GM12878 (cell line): ENCODE measurements at regions not wholly inside any gene's neighbourhood (a gene's known extent, or its start where the extent isn't known, plus 50 kb on each side); places are given as distances from the start of the nearest gene placed in this dataset.

ENCODE experiments used
- ATAC-seq: fragments of 200-7000 bp; cut with Tn5 transposase; 3 replicates; pipeline ENCODE4 v1.9.1; 2020; ENCODE audit warnings: mild to moderate bottlenecking, moderate library complexity
- BruUV-seq: library from RNA; stranded (reverse); fragments of 400-500 nt; replicated peaks from 2 replicates; lab custom pipeline; 2021; lab: Mats Ljungman, UMichigan
- CTCF ChIA-PET: fragments of 300-600 bp; sonication (Branson Sonifier 250); formaldehyde crosslinking; extraction: SDS; loops from one replicate; lab custom pipeline; 2021; ENCODE audit warnings: inconsistent platforms; lab: Yijun Ruan, JAX
- POLR2A ChIA-PET: fragments of 350-600 bp; formaldehyde crosslinking; extraction: SDS; loops from one replicate; lab custom pipeline; 2021; ENCODE audit warnings: inconsistent platforms; lab: Charles Lee
- RAD21 ChIA-PET: fragments of 300-600 bp; sonication (Branson Sonifier 250); formaldehyde crosslinking; loops from one replicate; lab custom pipeline; 2023; ENCODE audit warnings: antibody characterized with exemption; ENCODE audit not compliant: unreplicated experiment; lab: Charles Lee
- SMC1A ChIA-PET: fragments of 300-600 bp; sonication (Branson Sonifier 250); formaldehyde crosslinking; loops from one replicate; lab custom pipeline; 2023; ENCODE audit not compliant: unreplicated experiment, uncharacterized antibody; lab: Charles Lee
- DNase-seq: peaks from one replicate; pipeline ENCODE4 v3.0.0-alpha.2; 2011; ENCODE audit warnings: low read depth, low spot score
- FAIRE-seq: peaks from 3 replicates; lab custom pipeline; 2011; peaks lifted over from hg19 to GRCh38; lab: Jason Lieb, UNC
- H2AFZ ChIP-seq: 2 replicates; pipeline ENCODE4 v1.6.0; 2011; ENCODE audit warnings: low read depth, low read length, control low read depth; ENCODE audit not compliant: control insufficient read depth
- H3K27ac ChIP-seq: 2 replicates; pipeline ENCODE4 v1.5.1; 2011; ENCODE audit warnings: control low read depth; ENCODE audit not compliant: control insufficient read depth, insufficient read depth
- H3K27me3 ChIP-seq, 2 experiments: replicated peaks in 1 of 2; 2 replicates each; pipeline versions ENCODE4 v1.6.0 to v1.6.1; 2011; ENCODE audit warnings: low read length in 1 of 2; ENCODE audit not compliant: control insufficient read depth in 2 of 2, insufficient read depth in 2 of 2
- H3K36me3 ChIP-seq, 2 experiments: 2 replicates each; pipeline ENCODE4 v1.5.1; 2011; ENCODE audit warnings: low read length in 1 of 2; ENCODE audit not compliant: control insufficient read depth in 2 of 2, insufficient read depth in 2 of 2
- H3K4me1 ChIP-seq: 2 replicates; pipeline ENCODE4 v1.6.1; 2011; ENCODE audit warnings: mild to moderate bottlenecking, low read length, moderate library complexity, mixed read lengths; ENCODE audit not compliant: control insufficient read depth, insufficient read depth
- H3K4me2 ChIP-seq: 2 replicates; pipeline ENCODE4 v1.6.0; 2011; ENCODE audit warnings: control low read depth; ENCODE audit not compliant: control insufficient read depth, insufficient read depth
- H3K4me3 ChIP-seq: fragments of 200-600 bp; sonication (generic); 2 replicates; pipeline ENCODE4 v1.5.1; 2016
- H3K79me2 ChIP-seq: 2 replicates; pipeline ENCODE4 v1.6.0; 2011; ENCODE audit warnings: low read length; ENCODE audit not compliant: control insufficient read depth, insufficient read depth
- H3K9ac ChIP-seq: 2 replicates; pipeline ENCODE4 v1.8.0; 2011; ENCODE audit warnings: low read length, control low read depth, mixed read lengths; ENCODE audit not compliant: control insufficient read depth, insufficient read depth
- H3K9me3 ChIP-seq: replicated peaks from 3 replicates; pipeline ENCODE4 v1.5.1; 2011; ENCODE audit warnings: mild to moderate bottlenecking, low read length; ENCODE audit not compliant: control insufficient read depth, insufficient read depth
- H4K20me1 ChIP-seq: 2 replicates; pipeline ENCODE4 v1.6.0; 2011; ENCODE audit not compliant: control insufficient read depth, insufficient read depth
- ATF2 ChIP-seq: IDR thresholded peaks from 2 replicates; pipeline ENCODE4 v1.6.1; 2012; ENCODE audit warnings: low read length, inconsistent platforms
- CUX1 ChIP-seq: IDR thresholded peaks from 2 replicates; pipeline ENCODE4 v1.6.1; 2012; ENCODE audit warnings: improper control_type of control experiment, low read depth, low read length; ENCODE audit not compliant: insufficient replicate concordance
- EED ChIP-seq: sonication (generic); IDR thresholded peaks from 2 replicates; pipeline ENCODE4 v1.6.1; 2016; ENCODE audit warnings: antibody characterized with exemption, low read depth
- HDAC2 ChIP-seq: fragments of 200-600 bp; sonication (generic); IDR thresholded peaks from 2 replicates; pipeline ENCODE4 v1.6.1; 2017
- KDM1A ChIP-seq: fragments of 200-600 bp; sonication (generic); IDR thresholded peaks from 2 replicates; pipeline ENCODE4 v1.6.1; 2016; ENCODE audit warnings: borderline replicate concordance
- MXI1 ChIP-seq: fragments of 150-350 bp; IDR thresholded peaks from 2 replicates; pipeline ENCODE4 v1.6.1; 2011; ENCODE audit warnings: low read depth, mild to moderate bottlenecking, inconsistent platforms, low read length, improper control_type of control experiment
- NR2C2 ChIP-seq: IDR thresholded peaks from 2 replicates; pipeline ENCODE4 v1.6.1; 2011; ENCODE audit warnings: borderline replicate concordance, low read depth; ENCODE audit not compliant: control insufficient read depth, insufficient read length
- PML ChIP-seq: IDR thresholded peaks from 2 replicates; pipeline ENCODE4 v1.6.1; 2012; ENCODE audit warnings: low read length, inconsistent platforms
- POLR2A ChIP-seq: IDR thresholded peaks from 2 replicates; pipeline ENCODE4 v1.6.1; 2011; ENCODE audit warnings: low read depth, mild to moderate bottlenecking, low read length
- POLR2AphosphoS2 ChIP-seq: IDR thresholded peaks from 2 replicates; pipeline ENCODE4 v1.6.1; 2011; ENCODE audit warnings: low read depth, mild to moderate bottlenecking, low read length, improper control_type of control experiment, moderate library complexity
- POLR2AphosphoS5 ChIP-seq: IDR thresholded peaks from 2 replicates; pipeline ENCODE4 v1.6.1; 2011; ENCODE audit warnings: mild to moderate bottlenecking, low read length, inconsistent platforms
- SIX5 ChIP-seq: IDR thresholded peaks from 2 replicates; pipeline ENCODE4 v1.6.1; 2011; ENCODE audit warnings: mild to moderate bottlenecking, low read depth, low read length, moderate library complexity; ENCODE audit not compliant: severe bottlenecking
- SREBF1 ChIP-seq: IDR thresholded peaks from 2 replicates; pipeline ENCODE4 v1.6.1; 2012; ENCODE audit warnings: mild to moderate bottlenecking, low read length
- TARDBP ChIP-seq: IDR thresholded peaks from 2 replicates; pipeline ENCODE4 v1.6.1; 2016; ENCODE audit warnings: borderline replicate concordance
- YY1 ChIP-seq: IDR thresholded peaks from 2 replicates; pipeline ENCODE4 v1.6.1; 2011; ENCODE audit warnings: low read depth, mild to moderate bottlenecking, low read length
- ZBED1 ChIP-seq: IDR thresholded peaks from 2 replicates; pipeline ENCODE4 v1.6.1; 2016; ENCODE audit warnings: borderline replicate concordance
- ZSCAN29 ChIP-seq: fragments of 450-650 bp; IDR thresholded peaks from 2 replicates; pipeline ENCODE4 v1.6.1; 2017; ENCODE audit warnings: mild to moderate bottlenecking, moderate library complexity
- WGBS: methylation state at CpG from one replicate; pipeline ENCODE4 v1.1.6; 2016; ENCODE audit warnings: low lambda C conversion rate; ENCODE audit not compliant: insufficient replicate concordance, insufficient coverage; ENCODE audit errors: missing lambda C conversion rate; 5-methylcytosine and 5-hydroxymethylcytosine counted together
- in situ Hi-C: fragments of 300-500 bp; cut with MboI; formaldehyde crosslinking; loops from 9 replicates; pipeline ENCODE4 v1.14.3; 2018; ENCODE audit warnings: mixed read lengths
- intact Hi-C: fragments of 100-400 bp; cut with micrococcal nuclease; formaldehyde crosslinking; loops from one replicate; pipeline ENCODE4 v1.14.2; 2022; ENCODE audit not compliant: unreplicated experiment

GRCh38 chr10:76786504-76787072 is 851.0 kb downstream of the KCNMA1 start (continued):
- TF ChIP-seq CUX1, result no peak
- no peak for TF ChIP-seq HDAC2
- no peak for TF ChIP-seq TARDBP
- TF ChIP-seq, all 136 proteins: peak for 0

GRCh38 chr10:76784076-76784475 is 853.5 kb downstream of the KCNMA1 start:
- no TSS peak for BruUV-seq
- Histone ChIP-seq H2AFZ (no peak overlapping the region), H3K4me3 (no peak overlapping the region), H3K4me2 (no peak overlapping the region), H4K20me1 (no peaks in the 10 kb centered on the region), H3K27ac (no peak overlapping the region), H3K36me3 (no peaks in the 10 kb centered on the region), H3K79me2 (no peaks in the 10 kb centered on the region), H3K4me1 (no peaks in the 10 kb centered on the region), H3K27me3 (no peaks in the 10 kb centered on the region; a peak in 1 of 4 replicates), H3K9ac (no peak overlapping the region), H3K9me3 (no peaks in the 10 kb centered on the region)
- POLR2A ChIA-PET, result no interaction called here
- no peak for DNase-seq
- SMC1A ChIA-PET, result no interaction called here
- FAIRE-seq, result no peak
- in situ Hi-C loops, result no loop called here
- intact Hi-C loops, result no loop called here
- TF ChIP-seq ATF2 (no peak), MXI1 (no peak), KDM1A (no peak), PML (no peak), SIX5 (no peak), YY1 (no peak), POLR2AphosphoS2 (no peak), EED (no peak), NR2C2 (no peak), POLR2AphosphoS5 (no peak), ZBED1 (no peak), POLR2A (no peak), SREBF1 (no peak), ZSCAN29 (no peak)
- no peak for ATAC-seq
- RAD21 ChIA-PET, result no interaction called here
- CTCF ChIA-PET, result no interaction called here
- 0% methylated on average over 1 of the region's 1 CpG for WGBS
